Caco-2 (cell line): ENCODE measurements at regions not wholly inside any gene's neighbourhood (a gene's known extent, or its start where the extent isn't known, plus 50 kb on each side); places are given as distances from the start of the nearest gene placed in this dataset.

Experiments used
- BruUV-seq: library from RNA; stranded (reverse); fragments of 400-500 nt; replicated peaks from 2 replicates; lab custom pipeline; 2021; lab: Mats Ljungman, UMichigan
- CTCF ChIA-PET: fragments of 300-600 bp; sonication (Branson Sonifier 250); formaldehyde crosslinking; loops from one replicate; lab custom pipeline; 2022; ENCODE audit warnings: antibody characterized with exemption; lab: Charles Lee
- POLR2A ChIA-PET: fragments of 300-600 bp; sonication (Branson Sonifier 250); formaldehyde crosslinking; loops from one replicate; lab custom pipeline; 2022; ENCODE audit warnings: antibody characterized with exemption; lab: Charles Lee
- DNase-seq, 2 experiments: peaks; one replicate each; pipeline versions ENCODE4 v3.0.0 to v3.0.0-alpha.2; 2020 to 2022
- H3K27me3 ChIP-seq: replicated peaks from 2 replicates; pipeline ENCODE4 v1.6.0; 2011; ENCODE audit warnings: low read length; ENCODE audit not compliant: control insufficient read depth, insufficient read depth
- H3K36me3 ChIP-seq: 2 replicates; pipeline ENCODE4 v1.5.1; 2011; ENCODE audit warnings: low read length; ENCODE audit not compliant: control insufficient read depth, insufficient read depth
- H3K4me1 ChIP-seq: fragments of 250-450 bp; sonication (Bioruptor Pico); 2 replicates; pipeline ENCODE4 v1.5.1; 2020; ENCODE audit warnings: mild to moderate bottlenecking
- H3K4me3 ChIP-seq: 2 replicates; pipeline ENCODE4 v1.5.1; 2011; ENCODE audit warnings: low read depth, mild to moderate bottlenecking, control low read depth, low read length
- H3K9me3 ChIP-seq: fragments of 250-450 bp; sonication (Bioruptor Pico); 2 replicates; pipeline ENCODE4 v1.5.1; 2020; ENCODE audit warnings: mild to moderate bottlenecking, moderate library complexity
- H3K27ac Mint-ChIP-seq: one replicate; pipeline ENCODE4 v1.8.0; 2022; ENCODE audit warnings: mixed read lengths; ENCODE audit not compliant: unreplicated experiment
- H3K27me3 Mint-ChIP-seq: one replicate; pipeline ENCODE4 v1.8.0; 2022; ENCODE audit warnings: mixed read lengths; ENCODE audit not compliant: insufficient read depth, unreplicated experiment
- H3K36me3 Mint-ChIP-seq: one replicate; pipeline ENCODE4 v1.8.0; 2022; ENCODE audit warnings: mild to moderate bottlenecking, mixed read lengths; ENCODE audit not compliant: insufficient read depth, unreplicated experiment
- H3K4me1 Mint-ChIP-seq: one replicate; pipeline ENCODE4 v1.8.0; 2022; ENCODE audit warnings: low read depth, mixed read lengths; ENCODE audit not compliant: unreplicated experiment
- H3K4me3 Mint-ChIP-seq: one replicate; pipeline ENCODE4 v1.8.0; 2022; ENCODE audit warnings: mild to moderate bottlenecking, moderate library complexity, mixed read lengths; ENCODE audit not compliant: unreplicated experiment
- H3K9me3 Mint-ChIP-seq: one replicate; pipeline ENCODE4 v1.8.0; 2022; ENCODE audit warnings: mixed read lengths; ENCODE audit not compliant: unreplicated experiment
- intact Hi-C: fragments of 100-400 bp; cut with micrococcal nuclease; formaldehyde crosslinking; loops from one replicate; pipeline ENCODE4 v1.10.0; 2022; ENCODE audit not compliant: unreplicated experiment
- TF ChIP-seq, protein P1 (sequence below), 2 experiments: fragments of 200-600 bp in 1 of 2; IDR thresholded peaks; 1 replicate in 1 of 2; 2 replicates in 1 of 2; pipeline versions ENCODE4 v1.5.1 to v1.8.0; 2011 to 2022; ENCODE audit warnings: antibody characterized with exemption in 1 of 2, control low read depth in 1 of 2, inconsistent platforms in 1 of 2, low read depth in 1 of 2, low read length in 1 of 2, mild to moderate bottlenecking in 1 of 2, moderate library complexity in 1 of 2; ENCODE audit not compliant: insufficient read depth in 1 of 2, severe bottlenecking in 1 of 2, unreplicated experiment in 1 of 2

DNA sequence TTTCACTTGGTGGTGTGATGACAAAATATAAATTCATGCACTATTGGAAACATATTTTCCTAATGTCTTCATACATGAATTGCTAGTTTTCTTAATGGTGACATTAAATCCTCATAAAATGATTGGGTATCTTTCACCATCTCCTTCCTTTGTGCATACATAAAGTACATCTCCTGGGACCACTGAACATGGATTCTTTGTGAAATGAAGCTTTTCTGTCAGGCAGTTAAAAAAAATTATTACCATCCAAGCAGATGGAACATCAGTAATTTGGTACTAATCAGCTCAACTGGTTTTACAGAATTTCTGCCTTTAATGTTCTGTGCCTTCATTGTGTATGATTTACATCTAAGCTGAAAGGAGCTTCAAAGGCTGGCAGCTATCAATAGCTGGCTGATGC lies 891.7 kb upstream of the SLC10A2 start:
- Mint-ChIP-seq H3K4me3 (no peak overlapping the region), H3K27me3 (no peaks in the 10 kb centered on the region), H3K27ac (no peak overlapping the region), H3K36me3 (no peaks in the 10 kb centered on the region), H3K9me3 (no peaks in the 10 kb centered on the region), H3K4me1 (no peaks in the 10 kb centered on the region)
- Histone ChIP-seq H3K4me1 (no peaks in the 10 kb centered on the region), H3K27me3 (no peaks in the 10 kb centered on the region), H3K9me3 (no peaks in the 10 kb centered on the region), H3K36me3 (no peaks in the 10 kb centered on the region), H3K4me3 (no peak overlapping the region)
- no TSS peak for BruUV-seq
- intact Hi-C loops, result no loop called here
- CTCF ChIA-PET, result no interaction called here
- TF ChIP-seq, protein P1, sequence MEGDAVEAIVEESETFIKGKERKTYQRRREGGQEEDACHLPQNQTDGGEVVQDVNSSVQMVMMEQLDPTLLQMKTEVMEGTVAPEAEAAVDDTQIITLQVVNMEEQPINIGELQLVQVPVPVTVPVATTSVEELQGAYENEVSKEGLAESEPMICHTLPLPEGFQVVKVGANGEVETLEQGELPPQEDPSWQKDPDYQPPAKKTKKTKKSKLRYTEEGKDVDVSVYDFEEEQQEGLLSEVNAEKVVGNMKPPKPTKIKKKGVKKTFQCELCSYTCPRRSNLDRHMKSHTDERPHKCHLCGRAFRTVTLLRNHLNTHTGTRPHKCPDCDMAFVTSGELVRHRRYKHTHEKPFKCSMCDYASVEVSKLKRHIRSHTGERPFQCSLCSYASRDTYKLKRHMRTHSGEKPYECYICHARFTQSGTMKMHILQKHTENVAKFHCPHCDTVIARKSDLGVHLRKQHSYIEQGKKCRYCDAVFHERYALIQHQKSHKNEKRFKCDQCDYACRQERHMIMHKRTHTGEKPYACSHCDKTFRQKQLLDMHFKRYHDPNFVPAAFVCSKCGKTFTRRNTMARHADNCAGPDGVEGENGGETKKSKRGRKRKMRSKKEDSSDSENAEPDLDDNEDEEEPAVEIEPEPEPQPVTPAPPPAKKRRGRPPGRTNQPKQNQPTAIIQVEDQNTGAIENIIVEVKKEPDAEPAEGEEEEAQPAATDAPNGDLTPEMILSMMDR (IDR thresholded peaks at IDR 0.05; ENCODE audit: insufficient read depth in 1 of 2, low read depth in 1 of 2, low read length in 1 of 2, severe bottlenecking in 1 of 2, unreplicated experiment in 1 of 2), result no peak
- no peak for DNase-seq
- POLR2A ChIA-PET, result no interaction called here

GRCh38 chr13:103953859-103954258 lies 887.6 kb upstream of the SLC10A2 start:
- Histone ChIP-seq H3K4me1 (no peaks in the 10 kb centered on the region), H3K4me3 (no peak overlapping the region), H3K27me3 (no peaks in the 10 kb centered on the region), H3K36me3 (no peaks in the 10 kb centered on the region), H3K9me3 (no peaks in the 10 kb centered on the region)
- ChIA-PET CTCF (no interaction called here), POLR2A (no interaction called here)
- intact Hi-C loops, result no loop called here
- Mint-ChIP-seq H3K4me1 (no peaks in the 10 kb centered on the region), H3K9me3 (no peaks in the 10 kb centered on the region), H3K27ac (no peak overlapping the region), H3K27me3 (no peaks in the 10 kb centered on the region), H3K4me3 (no peak overlapping the region), H3K36me3 (no peaks in the 10 kb centered on the region)
- BruUV-seq, result no TSS peak
- TF ChIP-seq, protein P1 (IDR thresholded peaks at IDR 0.05; ENCODE audit: insufficient read depth in 1 of 2, low read depth in 1 of 2, low read length in 1 of 2, severe bottlenecking in 1 of 2, unreplicated experiment in 1 of 2), result no peak
- no peak for DNase-seq

DNA sequence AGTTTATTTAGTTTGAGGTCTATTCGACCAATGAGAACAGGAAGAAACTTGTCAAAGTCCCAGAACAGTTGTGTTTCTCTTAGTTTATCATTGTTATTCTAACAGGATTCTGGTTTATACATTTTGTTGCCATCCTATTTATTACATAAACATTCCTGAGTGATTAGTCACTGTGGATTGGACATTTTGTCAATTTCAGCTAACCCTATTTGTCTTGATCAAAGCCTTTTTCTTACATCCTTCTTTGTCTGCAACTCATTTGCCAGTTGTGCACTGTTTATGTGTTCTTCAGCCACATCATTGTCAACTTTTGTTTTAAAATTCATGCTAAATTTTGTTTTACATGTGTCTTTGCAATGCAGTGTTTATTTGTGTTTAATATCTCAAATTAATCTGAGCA lies 886.0 kb upstream of the SLC10A2 start:
- ChIA-PET CTCF (no interaction called here), POLR2A (no interaction called here)
- TF ChIP-seq, protein P1 (IDR thresholded peaks at IDR 0.05; ENCODE audit: insufficient read depth in 1 of 2, low read depth in 1 of 2, low read length in 1 of 2, severe bottlenecking in 1 of 2, unreplicated experiment in 1 of 2), result no peak
- no peaks in the 10 kb centered on the region for H3K27me3 ChIP-seq
- no peaks in the 10 kb centered on the region for H3K27me3 Mint-ChIP-seq
- intact Hi-C loops, result no loop called here
- DNase-seq, result no peak
- no peaks in the 10 kb centered on the region for H3K4me1 ChIP-seq
- H3K4me3 Mint-ChIP-seq, result no peak overlapping the region
- no peaks in the 10 kb centered on the region for H3K36me3 Mint-ChIP-seq
- BruUV-seq, result no TSS peak
- H3K9me3 Mint-ChIP-seq, result no peaks in the 10 kb centered on the region
- H3K36me3 ChIP-seq, result no peaks in the 10 kb centered on the region
- H3K4me3 ChIP-seq, result no peak overlapping the region
- no peaks in the 10 kb centered on the region for H3K9me3 ChIP-seq
- H3K4me1 Mint-ChIP-seq, result no peaks in the 10 kb centered on the region
- no peak overlapping the region for H3K27ac Mint-ChIP-seq
